Immature natural killer cell (primary cell): ENCODE measurements at regions not wholly inside any gene's neighbourhood (a gene's known extent, or its start where the extent isn't known, plus 50 kb on each side); places are given as distances from the start of the nearest gene placed in this dataset.

Experiments used
- DNase-seq, 3 donors: peaks; one replicate each; pipeline ENCODE4 v3.0.0; 2022; ENCODE audit warnings: mixed read lengths in 1 of 3
- H3K27ac Mint-ChIP-seq, 6 donors: one replicate each; pipeline ENCODE4 v1.8.0; 2020; ENCODE audit warnings: mixed read lengths in 6 of 6, mild to moderate bottlenecking in 5 of 6, inconsistent platforms in 4 of 6, moderate library complexity in 3 of 6
- H3K27me3 Mint-ChIP-seq, 3 donors: one replicate each; pipeline ENCODE4 v1.8.0; 2020 to 2021; ENCODE audit warnings: low read depth in 3 of 3, mild to moderate bottlenecking in 3 of 3, mixed read lengths in 3 of 3, moderate library complexity in 3 of 3, inconsistent platforms in 1 of 3
- H3K36me3 Mint-ChIP-seq, 3 donors: one replicate each; pipeline ENCODE4 v1.8.0; 2020; ENCODE audit warnings: mixed read lengths in 3 of 3, inconsistent platforms in 2 of 3, mild to moderate bottlenecking in 2 of 3
- H3K4me1 Mint-ChIP-seq, 2 donors: one replicate each; pipeline ENCODE4 v1.8.0; 2020; ENCODE audit warnings: inconsistent platforms in 2 of 2, mild to moderate bottlenecking in 2 of 2, mixed read lengths in 2 of 2, moderate library complexity in 1 of 2
- H3K4me3 Mint-ChIP-seq, 5 donors: one replicate each; pipeline ENCODE4 v1.8.0; 2020; ENCODE audit warnings: mild to moderate bottlenecking in 5 of 5, mixed read lengths in 5 of 5, inconsistent platforms in 3 of 5, moderate library complexity in 3 of 5
- H3K9me3 Mint-ChIP-seq, 6 donors: one replicate each; pipeline ENCODE4 v1.8.0; 2020; ENCODE audit warnings: mild to moderate bottlenecking in 6 of 6, mixed read lengths in 6 of 6, inconsistent platforms in 4 of 6, moderate library complexity in 3 of 6

- peaks cover 0 to 3% (median 2%) of the 10 kb centered on the region in 3 donors for H3K27me3 Mint-ChIP-seq
- DNase-seq, result no peak
- H3K9me3 Mint-ChIP-seq, result peaks cover 15 to 36% (median 25%) of the 10 kb centered on the region in 6 donors
- no peak overlapping the region for H3K4me3 Mint-ChIP-seq
- H3K36me3 Mint-ChIP-seq, result no peaks in the 10 kb centered on the region
- no peaks in the 10 kb centered on the region for H3K4me1 Mint-ChIP-seq
- no peak overlapping the region for H3K27ac Mint-ChIP-seq
Measured at GRCh38 chr18:67728364-67728763, 211.8 kb upstream of the DSEL start.

DNA sequence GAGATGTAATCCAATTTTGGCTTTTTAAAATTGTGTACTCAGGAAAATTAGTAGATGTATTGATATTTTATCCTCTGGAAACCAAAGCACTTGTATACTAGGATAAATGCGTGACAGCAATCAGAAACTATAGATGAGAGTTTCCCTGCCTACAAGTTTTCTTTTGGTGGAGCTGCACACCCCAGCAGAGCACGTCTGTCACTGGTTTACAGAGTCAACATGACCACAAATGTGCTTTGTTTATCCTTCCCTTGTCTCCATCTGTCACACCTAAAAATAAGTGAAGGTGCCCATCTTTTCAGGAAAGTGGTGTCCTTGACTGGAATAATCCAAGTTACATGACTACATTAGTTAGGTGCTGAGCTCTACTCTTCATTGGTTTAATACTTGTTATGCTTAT is 210.4 kb upstream of the DSEL start:
- Mint-ChIP-seq H3K27ac (no peak overlapping the region), H3K4me3 (no peak overlapping the region), H3K4me1 (no peaks in the 10 kb centered on the region), H3K27me3 (peaks cover 0 to 3% (median 2%) of the 10 kb centered on the region in 3 donors), H3K36me3 (no peaks in the 10 kb centered on the region), H3K9me3 (peaks cover 15 to 37% (median 30%) of the 10 kb centered on the region in 6 donors)
- DNase-seq, result no peak

- no peaks in the 10 kb centered on the region for H3K4me1 Mint-ChIP-seq
- no peak overlapping the region for H3K27ac Mint-ChIP-seq
- no peak overlapping the region for H3K4me3 Mint-ChIP-seq
- H3K36me3 Mint-ChIP-seq, result no peaks in the 10 kb centered on the region
- no peaks in the 10 kb centered on the region for H3K27me3 Mint-ChIP-seq
- no peak for DNase-seq
- H3K9me3 Mint-ChIP-seq, result peaks cover 4 to 15% (median 10%) of the 10 kb centered on the region in 6 donors
Measured at GRCh38 chr18:67717800-67718199, 201.3 kb upstream of the DSEL start.

- Mint-ChIP-seq H3K4me1 (no peaks in the 10 kb centered on the region), H3K4me3 (no peak overlapping the region), H3K27me3 (no peaks in the 10 kb centered on the region), H3K9me3 (peaks cover 0 to 13% (median 6%) of the 10 kb centered on the region in 6 donors), H3K27ac (no peak overlapping the region), H3K36me3 (no peaks in the 10 kb centered on the region)
- DNase-seq, result no peak
Measured at GRCh38 chr18:67715567-67715966, 199.0 kb upstream of the DSEL start.

DNA sequence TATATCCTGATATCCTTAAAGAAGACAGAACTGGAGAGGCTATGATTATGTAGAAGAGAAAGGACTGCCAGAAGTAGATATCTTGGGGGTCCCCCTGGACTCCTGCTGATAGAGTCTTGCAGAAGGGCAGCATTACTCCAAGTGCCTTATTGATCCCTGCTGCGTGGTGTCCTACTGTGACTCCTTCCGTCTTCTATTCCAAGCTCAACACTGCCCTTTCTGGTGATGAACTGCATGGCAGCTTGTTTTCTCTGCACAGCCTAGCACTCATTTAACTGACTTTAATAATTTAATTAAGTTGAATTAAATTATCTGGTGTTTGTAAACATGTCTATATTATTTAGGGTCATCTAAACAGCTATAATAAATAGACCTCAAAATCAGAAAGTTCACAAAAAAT is 194.1 kb upstream of the DSEL start:
- H3K36me3 Mint-ChIP-seq, result no peaks in the 10 kb centered on the region
- H3K27ac Mint-ChIP-seq, result no peak overlapping the region
- H3K4me3 Mint-ChIP-seq, result no peak overlapping the region
- no peak for DNase-seq
- H3K4me1 Mint-ChIP-seq, result no peaks in the 10 kb centered on the region
- H3K9me3 Mint-ChIP-seq, result peaks cover 2 to 21% (median 11%) of the 10 kb centered on the region in 6 donors
- H3K27me3 Mint-ChIP-seq, result no peaks in the 10 kb centered on the region

- peaks cover 2 to 21% (median 10%) of the 10 kb centered on the region in 6 donors for H3K9me3 Mint-ChIP-seq
Measured at GRCh38 chr18:67705748-67706147, 189.2 kb upstream of the DSEL start.

DNA sequence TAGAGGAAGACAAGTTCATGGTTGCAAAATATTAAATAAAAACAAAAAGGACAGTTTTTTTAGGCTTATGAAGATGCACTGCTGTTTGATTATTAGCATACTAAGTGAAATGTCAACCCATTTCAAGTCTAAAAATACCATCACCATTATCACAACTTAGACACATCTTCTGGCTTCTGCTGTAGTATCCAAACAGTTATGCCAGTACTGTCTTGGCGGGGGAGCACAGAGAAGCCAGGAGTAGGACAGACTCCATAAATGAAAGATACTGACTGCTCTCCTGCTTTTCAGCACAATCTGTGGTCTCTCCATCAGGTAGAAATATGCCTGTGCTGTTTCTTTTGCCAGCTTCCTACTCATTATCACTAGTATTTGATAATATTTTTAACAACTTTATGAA is 179.2 kb upstream of the DSEL start:
- Mint-ChIP-seq H3K4me3 (no peak overlapping the region), H3K9me3 (peaks cover 8 to 37% (median 17%) of the 10 kb centered on the region in 6 donors)

More at GRCh38 chr18:67705748-67706147, 189.2 kb upstream of the DSEL start:
- H3K4me1 Mint-ChIP-seq, result no peaks in the 10 kb centered on the region
- no peak overlapping the region for H3K27ac Mint-ChIP-seq
- no peak overlapping the region for H3K4me3 Mint-ChIP-seq
- H3K27me3 Mint-ChIP-seq, result no peaks in the 10 kb centered on the region
- DNase-seq, result no peak
- no peaks in the 10 kb centered on the region for H3K36me3 Mint-ChIP-seq

GRCh38 chr18:67694787-67695186 is 178.3 kb upstream of the DSEL start:
- Mint-ChIP-seq H3K4me3 (no peak overlapping the region), H3K9me3 (peaks cover 8 to 34% (median 15%) of the 10 kb centered on the region in 6 donors), H3K36me3 (no peaks in the 10 kb centered on the region), H3K27ac (no peak overlapping the region), H3K27me3 (peaks cover 0 to 1% (median 0%) of the 10 kb centered on the region in 3 donors), H3K4me1 (no peaks in the 10 kb centered on the region)
- no peak for DNase-seq

More for the DNA sequence above, 179.2 kb upstream of the DSEL start:
- Mint-ChIP-seq H3K4me1 (no peaks in the 10 kb centered on the region), H3K27me3 (peaks cover 0 to 2% (median 0%) of the 10 kb centered on the region in 3 donors), H3K36me3 (no peaks in the 10 kb centered on the region), H3K27ac (no peak overlapping the region)
- DNase-seq, result no peak

DNA sequence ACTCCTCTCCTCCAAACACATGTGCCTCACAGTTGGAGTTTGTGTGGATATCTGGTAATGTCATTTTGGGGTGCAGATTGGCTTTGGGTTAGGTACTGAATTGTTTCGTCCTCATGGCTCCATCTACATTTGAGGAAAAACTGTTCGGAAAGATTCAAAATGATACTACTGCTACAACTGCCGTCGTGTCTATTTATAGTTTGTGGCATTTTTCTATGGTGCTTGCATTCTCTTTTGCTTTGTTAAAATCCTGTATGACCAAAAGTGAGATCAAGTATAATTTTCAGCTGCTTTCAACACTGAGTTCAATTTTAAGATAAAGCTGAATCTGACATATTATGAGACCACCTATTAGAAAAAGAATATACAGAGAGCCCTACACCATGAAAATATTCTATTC is 176.3 kb upstream of the DSEL start:
- peaks cover 10 to 26% (median 14%) of the 10 kb centered on the region in 6 donors for H3K9me3 Mint-ChIP-seq
- no peaks in the 10 kb centered on the region for H3K27me3 Mint-ChIP-seq
- no peak overlapping the region for H3K4me3 Mint-ChIP-seq
- H3K4me1 Mint-ChIP-seq, result no peaks in the 10 kb centered on the region
- H3K36me3 Mint-ChIP-seq, result no peaks in the 10 kb centered on the region
- DNase-seq, result no peak
- no peak overlapping the region for H3K27ac Mint-ChIP-seq

DNA sequence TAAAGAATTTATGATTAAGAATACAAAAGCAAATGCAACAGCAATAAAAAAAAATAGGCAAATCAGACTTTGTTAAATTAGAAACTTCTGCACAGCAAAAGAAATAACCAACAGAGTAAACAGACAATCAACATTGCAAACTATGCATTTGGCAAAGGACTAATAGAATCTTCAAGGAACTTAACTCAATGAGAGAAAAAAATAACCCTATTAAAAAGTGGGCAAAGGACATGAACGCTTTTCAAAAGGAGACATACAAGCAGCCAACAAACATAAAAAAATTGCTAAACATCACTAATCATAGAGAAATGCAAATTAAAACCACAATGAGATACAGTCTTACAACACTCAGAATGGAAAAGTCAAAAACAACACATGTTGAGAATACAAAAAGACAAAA is 166.0 kb upstream of the DSEL start:
- Mint-ChIP-seq H3K4me3 (no peak overlapping the region), H3K36me3 (no peaks in the 10 kb centered on the region), H3K4me1 (no peaks in the 10 kb centered on the region), H3K27me3 (no peaks in the 10 kb centered on the region), H3K27ac (no peak overlapping the region), H3K9me3 (peaks cover 0 to 32% (median 6%) of the 10 kb centered on the region in 6 donors)
- DNase-seq, result no peak

DNA sequence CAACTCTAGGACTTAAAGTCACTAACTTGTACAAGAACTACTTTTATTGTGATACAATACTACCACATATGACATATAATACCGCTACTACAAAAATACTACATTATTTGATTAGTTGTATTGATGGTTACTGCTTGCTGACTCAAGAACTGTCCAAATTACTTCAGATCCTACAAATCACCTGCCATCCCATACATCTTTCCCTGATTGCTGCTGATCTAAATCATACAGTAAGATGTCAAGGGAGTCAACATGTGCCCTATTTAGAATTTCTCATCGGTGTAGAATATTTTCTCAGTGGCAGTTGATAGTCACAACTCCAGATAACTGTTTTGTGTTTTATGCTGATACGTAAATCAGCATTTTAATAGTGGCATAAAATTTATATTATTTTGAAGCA is 161.0 kb upstream of the DSEL start:
- Mint-ChIP-seq H3K4me1 (no peaks in the 10 kb centered on the region), H3K27me3 (no peaks in the 10 kb centered on the region), H3K9me3 (peaks cover 0 to 30% (median 8%) of the 10 kb centered on the region in 6 donors), H3K36me3 (no peaks in the 10 kb centered on the region), H3K27ac (no peak overlapping the region), H3K4me3 (no peak overlapping the region)
- no peak for DNase-seq

DNA sequence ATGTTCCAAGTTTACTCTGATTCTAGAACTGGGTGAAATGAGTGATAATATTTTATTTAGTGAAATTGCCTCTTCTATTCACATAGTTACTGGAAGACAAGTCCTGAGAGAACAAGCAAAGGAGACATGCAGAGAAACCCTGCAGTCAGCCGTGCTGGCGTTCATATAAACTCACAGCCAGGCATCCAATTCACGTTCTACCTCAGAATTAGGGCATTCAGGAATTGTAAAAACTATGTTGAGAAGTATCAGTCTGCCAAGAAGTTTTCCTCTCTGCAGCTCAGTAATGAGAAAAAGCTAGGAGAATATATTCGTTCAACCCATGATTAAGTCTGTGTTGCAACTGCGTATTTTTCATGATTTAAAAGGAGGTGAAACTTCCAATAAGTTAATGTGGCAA is 156.2 kb upstream of the DSEL start:
- Mint-ChIP-seq H3K4me1 (no peaks in the 10 kb centered on the region), H3K36me3 (no peaks in the 10 kb centered on the region), H3K27me3 (no peaks in the 10 kb centered on the region), H3K4me3 (no peak overlapping the region), H3K27ac (no peak overlapping the region), H3K9me3 (peaks cover 0 to 6% (median 2%) of the 10 kb centered on the region in 6 donors)
- no peak for DNase-seq

GRCh38 chr18:67672155-67672554 is 155.6 kb upstream of the DSEL start:
- Mint-ChIP-seq H3K27me3 (no peaks in the 10 kb centered on the region), H3K36me3 (no peaks in the 10 kb centered on the region), H3K4me3 (no peak overlapping the region), H3K9me3 (peaks cover 0 to 8% (median 3%) of the 10 kb centered on the region in 6 donors), H3K27ac (no peak overlapping the region), H3K4me1 (no peaks in the 10 kb centered on the region)
- no peak for DNase-seq

DNA sequence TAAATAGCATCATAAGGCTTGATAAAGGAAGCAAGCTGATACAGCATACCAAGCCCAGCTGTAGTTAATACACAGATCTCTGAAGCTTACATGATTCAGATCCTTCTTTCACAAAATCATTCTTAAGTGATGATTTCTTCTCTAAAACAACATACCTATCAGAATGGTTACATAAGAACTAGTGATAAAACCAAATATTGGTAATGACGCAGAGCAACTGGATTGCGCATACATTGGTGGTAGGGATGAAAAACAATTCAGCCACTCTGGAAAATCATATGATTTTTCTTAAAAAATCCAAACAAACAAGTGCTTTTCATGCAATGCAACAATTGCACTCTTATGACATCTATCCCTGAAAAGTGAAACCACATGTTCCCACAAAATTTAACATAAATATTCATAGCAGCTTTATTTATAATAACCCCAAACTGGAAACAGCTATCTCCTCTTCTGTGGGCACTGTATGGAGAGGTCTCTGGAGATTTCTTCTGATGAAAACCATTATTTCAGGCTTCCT is 153.6 kb upstream of the DSEL start:
- no peaks in the 10 kb centered on the region for H3K4me1 Mint-ChIP-seq
- no peaks in the 10 kb centered on the region for H3K27me3 Mint-ChIP-seq
- H3K9me3 Mint-ChIP-seq, result peaks cover 0 to 16% (median 3%) of the 10 kb centered on the region in 6 donors
- H3K36me3 Mint-ChIP-seq, result no peaks in the 10 kb centered on the region
- no peak overlapping the region for H3K27ac Mint-ChIP-seq
- no peak for DNase-seq
- H3K4me3 Mint-ChIP-seq, result no peak overlapping the region

- DNase-seq, result no peak
- Mint-ChIP-seq H3K36me3 (no peaks in the 10 kb centered on the region), H3K27me3 (no peaks in the 10 kb centered on the region), H3K9me3 (peaks cover 1 to 17% (median 5%) of the 10 kb centered on the region in 6 donors), H3K4me3 (no peak overlapping the region), H3K27ac (no peak overlapping the region), H3K4me1 (no peaks in the 10 kb centered on the region)
Measured at GRCh38 chr18:67665266-67665665, 148.7 kb upstream of the DSEL start.
